ENCODE measurements at regions not wholly inside any gene's neighbourhood (a gene's known extent, or its start where the extent isn't known, plus 50 kb on each side); places are given as distances from the start of the nearest gene placed in this dataset.

DNA sequence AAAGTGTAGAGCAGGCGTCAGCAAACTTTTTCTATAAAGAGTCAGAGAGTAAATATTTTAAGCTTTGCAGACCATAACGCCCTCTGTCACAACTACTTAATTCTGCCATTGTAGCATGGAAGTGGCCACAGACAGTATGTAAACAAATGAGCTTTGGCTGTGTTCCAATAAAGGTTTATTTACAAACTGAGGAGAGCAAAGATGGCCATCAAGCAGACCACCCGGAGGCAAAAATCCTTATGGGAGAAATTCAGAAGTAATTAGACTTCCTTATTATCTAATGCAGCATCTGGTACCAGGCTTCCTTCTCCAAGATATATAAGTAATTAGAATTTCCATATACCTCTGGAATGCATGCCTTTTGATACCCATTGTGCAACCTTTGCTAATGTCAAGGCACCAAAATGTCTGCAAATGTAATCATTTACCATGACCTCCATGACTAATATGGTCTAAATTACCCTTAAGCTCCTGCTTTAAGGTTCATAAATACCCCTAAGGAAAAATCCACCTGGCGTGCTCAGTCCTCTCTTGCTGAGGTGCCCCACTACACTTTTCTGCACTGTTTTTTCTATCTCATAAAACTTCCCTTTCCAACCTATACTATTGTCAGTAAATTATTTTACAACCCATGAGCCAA is 377.8 kb downstream of the MATN1 start:
- DNase-seq: no peak

GRCh38 chr1:30343562-30343961 is 379.8 kb downstream of the MATN1 start:
- no peak for DNase-seq

GRCh38 chr1:30342535-30343141 is 380.7 kb downstream of the MATN1 start:
- no peak for DNase-seq

- DNase-seq: no peak
Measured at GRCh38 chr1:30340934-30341333, 382.5 kb downstream of the MATN1 start.

DNA sequence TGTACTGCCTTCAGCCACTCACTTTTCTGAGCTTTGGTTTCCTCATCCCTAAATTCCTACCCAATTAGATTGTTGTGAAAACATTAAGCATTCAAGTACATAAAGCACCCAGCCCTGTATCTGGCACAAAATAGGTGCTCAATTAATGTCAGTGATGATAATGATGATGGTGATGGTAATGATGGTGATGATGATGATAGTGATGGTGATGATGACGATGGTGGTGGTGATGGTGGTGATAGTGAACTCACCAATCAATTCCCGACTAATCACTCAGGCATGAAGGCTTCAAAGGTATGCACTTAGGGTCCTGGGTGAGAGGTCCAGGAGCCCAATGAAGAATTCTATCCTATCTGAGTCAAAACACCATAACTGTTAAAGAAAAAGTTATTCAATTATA is 383.5 kb downstream of the MATN1 start:
- DNase-seq: no peak

DNA sequence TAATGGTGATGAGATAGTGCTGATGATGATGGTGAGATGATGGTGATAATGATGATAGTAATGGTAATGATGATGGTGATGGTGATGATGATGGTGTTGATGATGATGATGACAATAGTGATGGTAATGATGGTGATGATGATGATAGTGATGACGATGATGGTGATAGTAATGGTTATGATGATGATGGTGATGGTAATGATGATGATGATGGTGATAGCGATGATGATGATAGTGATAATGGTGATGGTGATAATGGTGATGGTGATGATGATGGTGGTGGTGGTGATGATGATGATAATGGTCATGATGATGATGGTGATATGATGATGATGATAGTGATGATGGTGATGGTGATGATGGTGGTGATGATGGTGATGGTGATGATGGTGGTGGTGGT is 384.6 kb downstream of the MATN1 start:
- no peak for DNase-seq

DNA sequence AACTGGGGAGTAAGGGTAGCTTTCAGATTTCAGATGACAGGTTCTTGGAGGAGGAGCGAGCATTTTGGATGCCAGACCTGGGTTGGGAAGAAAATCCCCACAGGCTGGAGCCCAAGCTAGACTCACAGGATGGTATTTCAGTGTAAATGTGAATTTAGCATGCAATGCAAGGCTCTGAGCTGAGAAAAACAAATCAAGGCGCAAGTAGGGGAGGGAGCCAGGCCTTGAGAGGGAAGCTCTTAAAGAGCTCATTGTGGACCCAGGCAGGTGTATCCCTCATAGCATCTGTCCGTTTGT is 386.1 kb downstream of the MATN1 start:
- DNase-seq: no peak

GRCh38 chr1:30336550-30337323 is 386.6 kb downstream of the MATN1 start:
- DNase-seq: no peak

- DNase-seq: no peak
Measured at GRCh38 chr1:30335997-30336390, 387.4 kb downstream of the MATN1 start.

DNA sequence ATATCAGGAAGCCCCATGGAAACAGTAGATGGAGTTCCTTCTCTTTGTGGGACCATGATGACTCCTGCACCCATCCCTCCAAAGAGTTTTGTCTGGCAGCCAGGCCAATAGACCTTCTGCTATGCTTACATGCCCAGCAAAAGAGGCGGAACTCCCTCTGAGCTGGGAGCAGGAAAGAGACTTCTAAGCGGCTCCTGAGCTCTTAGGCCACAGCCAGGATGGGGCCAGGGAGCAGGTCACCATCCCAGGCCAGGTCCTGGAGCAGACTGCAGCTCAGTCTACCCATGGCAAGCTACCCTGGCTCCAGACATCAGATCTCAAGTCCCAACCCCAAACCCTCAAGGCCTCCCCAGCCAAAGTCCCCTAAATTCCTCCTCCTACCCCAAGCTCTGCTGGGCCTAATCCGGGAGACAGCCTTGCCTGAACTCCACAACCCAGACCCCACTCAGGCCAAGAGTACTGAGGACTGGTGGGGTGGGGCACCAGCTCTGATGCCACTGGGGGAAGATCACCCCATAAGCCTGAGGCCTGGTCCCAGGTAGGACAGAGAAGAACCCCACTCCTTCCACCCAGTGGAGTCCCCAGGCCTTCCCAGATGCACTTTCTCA is 387.9 kb downstream of the MATN1 start:
- DNase-seq: no peak

DNA sequence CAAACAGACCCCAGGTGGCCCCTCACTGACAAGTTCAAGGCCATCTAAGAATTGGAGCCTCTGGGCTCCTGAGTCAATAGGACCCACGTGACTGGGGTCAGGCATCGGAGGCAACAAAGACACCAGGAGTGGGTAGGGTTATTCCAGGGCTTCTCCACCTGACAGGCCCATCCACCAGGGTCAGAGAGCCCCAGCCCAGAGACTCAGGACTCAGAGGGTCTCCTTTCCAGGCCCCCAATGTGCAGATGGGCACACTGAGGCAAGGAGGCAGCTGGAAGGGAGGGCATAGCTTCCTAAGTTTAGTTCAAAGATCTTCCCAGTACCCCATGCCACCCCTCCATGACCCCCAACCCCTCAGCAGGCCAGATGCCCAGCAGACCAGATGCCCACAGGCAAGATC is 388.6 kb downstream of the MATN1 start:
- DNase-seq: no peak

- DNase-seq: no peak
Measured at GRCh38 chr1:30332116-30333094, 391.0 kb downstream of the MATN1 start.

- DNase-seq: no peak
Measured at GRCh38 chr1:30331415-30332065, 391.8 kb downstream of the MATN1 start.

- no peak for DNase-seq
Measured at GRCh38 chr1:30330644-30331043, 392.7 kb downstream of the MATN1 start.

DNA sequence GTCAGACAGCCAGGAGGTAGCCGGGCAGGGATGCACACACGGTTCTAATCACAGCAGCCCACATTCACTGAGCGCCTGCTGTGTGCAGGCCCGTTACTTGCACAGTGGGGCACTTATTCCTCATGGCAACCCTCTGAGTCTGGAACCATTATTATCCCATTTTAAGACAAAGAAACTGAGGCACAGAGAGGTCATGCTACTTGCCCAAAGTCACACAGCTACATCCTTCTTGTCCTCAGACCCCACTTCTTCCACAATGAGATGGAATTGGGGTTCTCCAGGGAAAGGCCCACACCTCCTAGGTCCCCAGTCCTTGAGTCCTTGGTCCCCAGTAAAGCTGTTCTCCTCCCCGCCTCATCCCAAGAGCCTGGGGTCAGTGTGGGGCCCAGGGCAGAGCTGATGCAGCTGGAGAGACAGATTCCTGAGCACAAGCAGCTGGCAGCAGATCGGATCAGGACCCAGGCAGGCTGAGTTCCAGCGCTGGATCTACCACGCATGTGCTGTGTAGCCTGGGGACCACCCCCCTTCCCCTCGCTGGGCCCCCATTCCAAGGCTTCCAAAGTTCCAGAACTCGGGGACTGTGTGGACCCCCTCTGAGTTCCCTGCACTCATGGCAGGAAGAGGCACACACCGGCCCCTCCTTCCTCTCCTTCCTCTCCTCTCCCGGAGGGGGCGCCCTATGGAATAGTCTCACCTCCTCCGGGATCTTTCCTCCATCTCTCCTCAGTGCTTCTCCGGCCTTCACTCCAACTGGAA is 393.4 kb downstream of the MATN1 start:
- DNase-seq: no peak

- DNase-seq: no peak
Measured at GRCh38 chr1:30329263-30329753, 394.1 kb downstream of the MATN1 start.

GRCh38 chr1:30328401-30329262 is 394.8 kb downstream of the MATN1 start:
- no peak for DNase-seq

DNA sequence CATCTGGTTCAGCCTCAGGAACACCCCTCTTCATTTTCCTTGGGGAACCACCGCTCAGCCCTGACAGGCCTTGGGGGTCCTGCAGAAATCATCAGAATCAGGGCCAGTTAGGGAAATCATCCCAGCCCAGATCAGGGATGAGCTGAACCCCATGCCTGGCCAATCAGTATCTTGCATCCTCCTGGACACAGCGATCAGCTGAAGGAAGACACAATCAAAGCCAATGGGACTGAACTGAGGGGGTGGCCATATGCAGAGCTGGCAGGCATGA is 395.4 kb downstream of the MATN1 start:
- DNase-seq: no peak

- DNase-seq: no peak
Measured at GRCh38 chr1:30327370-30328099, 395.9 kb downstream of the MATN1 start.

- no peak for DNase-seq
Measured at GRCh38 chr1:30325999-30326398, 397.4 kb downstream of the MATN1 start.
